ENCODE measurements at regions not wholly inside any gene's neighbourhood (a gene's known extent, or its start where the extent isn't known, plus 50 kb on each side); places are given as distances from the start of the nearest gene placed in this dataset.

DNA sequence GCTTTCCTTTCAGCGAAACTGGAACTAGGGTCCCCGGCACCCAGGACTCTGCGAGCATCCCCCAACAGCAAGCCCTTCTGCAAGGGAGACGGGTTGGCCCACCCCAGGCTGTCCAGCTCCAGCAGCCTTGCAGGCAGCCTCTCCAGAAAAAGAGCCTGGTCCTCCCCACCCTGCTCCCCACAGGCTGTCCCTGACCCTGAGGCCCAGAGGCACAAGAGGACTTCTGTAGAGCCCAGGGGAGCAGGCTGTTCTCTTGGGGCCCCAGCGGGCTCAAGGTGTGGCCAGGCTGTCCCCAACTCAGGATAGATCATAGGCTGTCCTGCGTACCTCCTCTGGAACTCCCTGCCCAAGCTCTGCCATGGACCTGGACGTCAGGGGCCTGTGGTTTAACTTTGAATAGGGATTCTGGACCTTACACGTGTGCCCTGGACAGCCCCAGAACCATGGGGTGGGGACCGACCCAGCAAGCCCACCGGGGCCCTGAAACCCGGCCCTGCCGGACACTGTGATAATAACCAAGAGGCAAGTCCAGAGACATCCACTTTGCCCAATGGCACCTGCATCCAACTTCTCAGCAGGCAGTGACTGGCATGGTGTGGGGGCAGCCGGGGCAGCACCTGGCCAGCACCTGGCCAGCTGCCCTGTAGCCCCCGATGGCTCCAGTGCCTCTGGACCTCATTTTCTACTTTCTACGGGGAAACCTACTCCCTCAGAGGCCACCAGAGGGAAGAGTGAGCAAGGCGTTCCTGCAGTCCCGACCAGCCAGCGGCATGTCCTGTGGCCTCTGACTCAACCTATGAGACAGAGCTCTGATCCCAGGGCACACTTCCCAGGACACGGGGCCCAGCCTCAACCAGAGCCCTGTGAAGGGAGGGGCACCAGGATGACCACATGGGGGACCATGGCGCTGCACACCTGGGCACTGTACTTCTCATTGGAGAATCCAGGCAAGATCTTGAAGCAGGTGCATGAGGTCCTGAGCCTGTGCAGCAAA, 50.9 kb upstream of the TPM4 start (continued):
- TF ChIP-seq, protein P1, sequence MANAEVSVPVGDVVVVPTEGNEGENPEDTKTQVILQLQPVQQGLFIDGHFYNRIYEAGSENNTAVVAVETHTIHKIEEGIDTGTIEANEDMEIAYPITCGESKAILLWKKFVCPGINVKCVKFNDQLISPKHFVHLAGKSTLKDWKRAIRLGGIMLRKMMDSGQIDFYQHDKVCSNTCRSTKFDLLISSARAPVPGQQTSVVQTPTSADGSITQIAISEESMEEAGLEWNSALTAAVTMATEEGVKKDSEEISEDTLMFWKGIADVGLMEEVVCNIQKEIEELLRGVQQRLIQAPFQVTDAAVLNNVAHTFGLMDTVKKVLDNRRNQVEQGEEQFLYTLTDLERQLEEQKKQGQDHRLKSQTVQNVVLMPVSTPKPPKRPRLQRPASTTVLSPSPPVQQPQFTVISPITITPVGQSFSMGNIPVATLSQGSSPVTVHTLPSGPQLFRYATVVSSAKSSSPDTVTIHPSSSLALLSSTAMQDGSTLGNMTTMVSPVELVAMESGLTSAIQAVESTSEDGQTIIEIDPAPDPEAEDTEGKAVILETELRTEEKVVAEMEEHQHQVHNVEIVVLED (CRISPR knock-in tag; IDR thresholded peaks at IDR 0.05; ENCODE audit: borderline replicate concordance): no peak
- TF ChIP-seq KDM2A (CRISPR knock-in tag; IDR thresholded peaks at IDR 0.05; ENCODE audit: borderline replicate concordance, low read depth) (peak; percentile 29; the same call in 1 of the 2 replicates), IRF2 (CRISPR knock-in tag; IDR thresholded peaks at IDR 0.05) (0 out of 2 replicates have a peak, but pooled peaks have one; percentile 28), STAG1 (CRISPR knock-in tag; IDR thresholded peaks at IDR 0.05) (peak; percentile 84), ZNF883 (CRISPR knock-in tag; IDR thresholded peaks at IDR 0.05; ENCODE audit: not compliant biosample characterization) (no peak), CEBPG (CRISPR knock-in tag; IDR thresholded peaks at IDR 0.05) (0 out of 2 replicates have a peak, but pooled peaks have one; percentile 14), SRY (CRISPR knock-in tag; IDR thresholded peaks at IDR 0.05) (no peak), EED (CRISPR knock-in tag; IDR thresholded peaks at IDR 0.05) (peak; percentile 3; the same call in 1 of the 2 replicates), SMC3 (IDR thresholded peaks at IDR 0.05; ENCODE audit: low read length) (peak; percentile 82), KDM4B (CRISPR knock-in tag; IDR thresholded peaks at IDR 0.05) (0 out of 2 replicates have a peak, but pooled peaks have one; percentile 46), ZNF121 (CRISPR knock-in tag; IDR thresholded peaks at IDR 0.05) (no peak), ZNF460 (CRISPR knock-in tag; IDR thresholded peaks at IDR 0.05; ENCODE audit: borderline replicate concordance) (no peak)
- TF ChIP-seq, protein P2, sequence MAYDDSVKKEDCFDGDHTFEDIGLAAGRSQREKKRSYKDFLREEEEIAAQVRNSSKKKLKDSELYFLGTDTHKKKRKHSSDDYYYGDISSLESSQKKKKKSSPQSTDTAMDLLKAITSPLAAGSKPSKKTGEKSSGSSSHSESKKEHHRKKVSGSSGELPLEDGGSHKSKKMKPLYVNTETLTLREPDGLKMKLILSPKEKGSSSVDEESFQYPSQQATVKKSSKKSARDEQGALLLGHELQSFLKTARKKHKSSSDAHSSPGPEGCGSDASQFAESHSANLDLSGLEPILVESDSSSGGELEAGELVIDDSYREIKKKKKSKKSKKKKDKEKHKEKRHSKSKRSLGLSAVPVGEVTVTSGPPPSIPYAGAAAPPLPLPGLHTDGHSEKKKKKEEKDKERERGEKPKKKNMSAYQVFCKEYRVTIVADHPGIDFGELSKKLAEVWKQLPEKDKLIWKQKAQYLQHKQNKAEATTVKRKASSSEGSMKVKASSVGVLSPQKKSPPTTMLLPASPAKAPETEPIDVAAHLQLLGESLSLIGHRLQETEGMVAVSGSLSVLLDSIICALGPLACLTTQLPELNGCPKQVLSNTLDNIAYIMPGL (CRISPR knock-in tag; IDR thresholded peaks at IDR 0.05; ENCODE audit: borderline replicate concordance in 1 of 2, low read depth in 1 of 2): peak in 1 of 2 experiments; percentile 30; a peak in 1 of 4 replicates
- TF ChIP-seq, protein P3, sequence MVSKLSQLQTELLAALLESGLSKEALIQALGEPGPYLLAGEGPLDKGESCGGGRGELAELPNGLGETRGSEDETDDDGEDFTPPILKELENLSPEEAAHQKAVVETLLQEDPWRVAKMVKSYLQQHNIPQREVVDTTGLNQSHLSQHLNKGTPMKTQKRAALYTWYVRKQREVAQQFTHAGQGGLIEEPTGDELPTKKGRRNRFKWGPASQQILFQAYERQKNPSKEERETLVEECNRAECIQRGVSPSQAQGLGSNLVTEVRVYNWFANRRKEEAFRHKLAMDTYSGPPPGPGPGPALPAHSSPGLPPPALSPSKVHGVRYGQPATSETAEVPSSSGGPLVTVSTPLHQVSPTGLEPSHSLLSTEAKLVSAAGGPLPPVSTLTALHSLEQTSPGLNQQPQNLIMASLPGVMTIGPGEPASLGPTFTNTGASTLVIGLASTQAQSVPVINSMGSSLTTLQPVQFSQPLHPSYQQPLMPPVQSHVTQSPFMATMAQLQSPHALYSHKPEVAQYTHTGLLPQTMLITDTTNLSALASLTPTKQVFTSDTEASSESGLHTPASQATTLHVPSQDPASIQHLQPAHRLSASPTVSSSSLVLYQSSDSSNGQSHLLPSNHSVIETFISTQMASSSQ (IDR thresholded peaks at IDR 0.05; ENCODE audit: low read depth): no peak
- TF ChIP-seq, protein P3 (CRISPR knock-in tag; IDR thresholded peaks at IDR 0.05; ENCODE audit: borderline replicate concordance): no peak
- TF ChIP-seq, protein P4, sequence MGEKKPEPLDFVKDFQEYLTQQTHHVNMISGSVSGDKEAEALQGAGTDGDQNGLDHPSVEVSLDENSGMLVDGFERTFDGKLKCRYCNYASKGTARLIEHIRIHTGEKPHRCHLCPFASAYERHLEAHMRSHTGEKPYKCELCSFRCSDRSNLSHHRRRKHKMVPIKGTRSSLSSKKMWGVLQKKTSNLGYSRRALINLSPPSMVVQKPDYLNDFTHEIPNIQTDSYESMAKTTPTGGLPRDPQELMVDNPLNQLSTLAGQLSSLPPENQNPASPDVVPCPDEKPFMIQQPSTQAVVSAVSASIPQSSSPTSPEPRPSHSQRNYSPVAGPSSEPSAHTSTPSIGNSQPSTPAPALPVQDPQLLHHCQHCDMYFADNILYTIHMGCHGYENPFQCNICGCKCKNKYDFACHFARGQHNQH (CRISPR knock-in tag; IDR thresholded peaks at IDR 0.05): 0 out of 2 replicates have a peak, but pooled peaks have one; percentile 24
- TF ChIP-seq, protein P5, sequence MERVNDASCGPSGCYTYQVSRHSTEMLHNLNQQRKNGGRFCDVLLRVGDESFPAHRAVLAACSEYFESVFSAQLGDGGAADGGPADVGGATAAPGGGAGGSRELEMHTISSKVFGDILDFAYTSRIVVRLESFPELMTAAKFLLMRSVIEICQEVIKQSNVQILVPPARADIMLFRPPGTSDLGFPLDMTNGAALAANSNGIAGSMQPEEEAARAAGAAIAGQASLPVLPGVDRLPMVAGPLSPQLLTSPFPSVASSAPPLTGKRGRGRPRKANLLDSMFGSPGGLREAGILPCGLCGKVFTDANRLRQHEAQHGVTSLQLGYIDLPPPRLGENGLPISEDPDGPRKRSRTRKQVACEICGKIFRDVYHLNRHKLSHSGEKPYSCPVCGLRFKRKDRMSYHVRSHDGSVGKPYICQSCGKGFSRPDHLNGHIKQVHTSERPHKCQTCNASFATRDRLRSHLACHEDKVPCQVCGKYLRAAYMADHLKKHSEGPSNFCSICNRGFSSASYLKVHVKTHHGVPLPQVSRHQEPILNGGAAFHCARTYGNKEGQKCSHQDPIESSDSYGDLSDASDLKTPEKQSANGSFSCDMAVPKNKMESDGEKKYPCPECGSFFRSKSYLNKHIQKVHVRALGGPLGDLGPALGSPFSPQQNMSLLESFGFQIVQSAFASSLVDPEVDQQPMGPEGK (CRISPR knock-in tag; IDR thresholded peaks at IDR 0.05): no peak; the same call in 1 of the 2 replicates

All from HepG2 (cell line).